ENCODE measurements at regions not wholly inside any gene's neighbourhood (a gene's known extent, or its start where the extent isn't known, plus 50 kb on each side); places are given as distances from the start of the nearest gene placed in this dataset.

DNA sequence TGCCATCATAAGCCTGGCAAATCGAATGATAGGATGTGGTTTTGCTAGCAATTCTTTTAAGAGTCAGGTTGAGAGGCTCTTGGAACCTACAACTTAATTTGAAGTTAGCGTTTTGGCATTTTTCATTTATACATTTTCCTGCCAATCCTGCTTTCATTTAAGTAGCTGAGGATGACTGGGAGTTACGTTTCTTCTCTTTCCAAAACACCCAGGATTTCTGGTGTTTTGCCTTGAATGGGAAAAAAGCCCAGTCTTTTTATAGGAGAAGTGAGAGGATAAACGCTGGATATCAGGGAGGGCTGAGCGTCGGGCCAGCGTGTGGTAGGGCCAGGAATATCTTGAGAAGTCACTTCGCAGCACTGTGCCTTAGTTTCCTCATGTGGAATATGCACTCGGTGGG is 174.2 kb upstream of the HAND2 start:
- H3K27ac ChIP-seq (ENCODE audit: insufficient read length, low read depth, low read length), result no peak overlapping the region
- H3K18ac ChIP-seq (ENCODE audit: insufficient read length, low read depth, low read length), result no peak overlapping the region
- Mint-ChIP-seq H3K27me3 (ENCODE audit: low read depth) (no peaks in the 10 kb centered on the region; the same call in 1 of the 2 replicates), H3K36me3 (ENCODE audit: insufficient read depth in 1 of 3, low read depth in 3 of 3) (no peaks in the 10 kb centered on the region), H3K4me1 (no peaks in the 10 kb centered on the region), H3K27ac (no peak overlapping the region), H3K9me3 (no peaks in the 10 kb centered on the region), H3K4me3 (no peak overlapping the region)
- no peaks in the 10 kb centered on the region for H4K20me1 ChIP-seq (ENCODE audit: control insufficient read depth, insufficient read depth, insufficient read length)
- H3T11ph ChIP-seq (ENCODE audit: low read length), result no peak overlapping the region
- TF ChIP-seq CTCF (conservative IDR thresholded peaks at IDR 0.05), result no peak
- no peaks in the 10 kb centered on the region for H3K79me1 ChIP-seq (ENCODE audit: insufficient read depth, low read depth, low read length, poor library complexity, severe bottlenecking)
- H3K23ac ChIP-seq (ENCODE audit: insufficient read length, low read depth, low read length), result no peak overlapping the region
- H3K9me3 ChIP-seq (ENCODE audit: control insufficient read depth, low read depth, low read length), result no peaks in the 10 kb centered on the region
- no peak overlapping the region for H2BK20ac ChIP-seq (ENCODE audit: low read depth, low read length, poor library complexity, severe bottlenecking)
- no peak overlapping the region for H2BK120ac ChIP-seq (ENCODE audit: low read depth, low read length, poor library complexity, severe bottlenecking)
- no peaks in the 10 kb centered on the region for H3K23me2 ChIP-seq (ENCODE audit: insufficient read length, low read depth, low read length, poor library complexity, severe bottlenecking)
- no peak overlapping the region for H4K8ac ChIP-seq (replicated peaks; ENCODE audit: insufficient read length, low read depth, low read length)
- H3K4me1 ChIP-seq (ENCODE audit: insufficient read depth, low read length), result no peaks in the 10 kb centered on the region
- no peak overlapping the region for H3K4me2 ChIP-seq (ENCODE audit: insufficient read depth, insufficient read length, low read length)
- H4K91ac ChIP-seq (ENCODE audit: insufficient read length, low read depth, low read length), result no peak overlapping the region
- H3K79me2 ChIP-seq (ENCODE audit: insufficient read depth, low read length), result no peaks in the 10 kb centered on the region
- no peak overlapping the region for H2BK5ac ChIP-seq (ENCODE audit: insufficient read length, low read length)
- no peak overlapping the region for H3K56ac ChIP-seq (ENCODE audit: insufficient read length, low read depth, low read length)
- no peaks in the 10 kb centered on the region for H3K27me3 ChIP-seq (ENCODE audit: insufficient read depth, low read length)
- H3K14ac ChIP-seq (ENCODE audit: insufficient read depth, low read length), result no peak overlapping the region
- H2AK5ac ChIP-seq (ENCODE audit: insufficient read length, low read length), result no peak overlapping the region
- no peak for DNase-seq
- H2AFZ ChIP-seq (ENCODE audit: low read length), result no peak overlapping the region
- WGBS (ENCODE audit: extremely low coverage, insufficient read length, low lambda C conversion rate), result no CpG with 5 or more reads among the region's 9 CpGs
- no peak overlapping the region for H3K4ac ChIP-seq (ENCODE audit: low read depth, low read length)
- no peak overlapping the region for H2BK15ac ChIP-seq (ENCODE audit: low read depth, low read length)
- no peak overlapping the region for H2BK12ac ChIP-seq (ENCODE audit: insufficient read length, low read depth, low read length)
- no peak overlapping the region for H4K5ac ChIP-seq (ENCODE audit: insufficient read length, low read depth, low read length)
- no peak overlapping the region for H3K9ac ChIP-seq (ENCODE audit: extremely low read depth, insufficient read length, low read length)
